ENCODE measurements at regions not wholly inside any gene's neighbourhood (a gene's known extent, or its start where the extent isn't known, plus 50 kb on each side); places are given as distances from the start of the nearest gene placed in this dataset.

DNA sequence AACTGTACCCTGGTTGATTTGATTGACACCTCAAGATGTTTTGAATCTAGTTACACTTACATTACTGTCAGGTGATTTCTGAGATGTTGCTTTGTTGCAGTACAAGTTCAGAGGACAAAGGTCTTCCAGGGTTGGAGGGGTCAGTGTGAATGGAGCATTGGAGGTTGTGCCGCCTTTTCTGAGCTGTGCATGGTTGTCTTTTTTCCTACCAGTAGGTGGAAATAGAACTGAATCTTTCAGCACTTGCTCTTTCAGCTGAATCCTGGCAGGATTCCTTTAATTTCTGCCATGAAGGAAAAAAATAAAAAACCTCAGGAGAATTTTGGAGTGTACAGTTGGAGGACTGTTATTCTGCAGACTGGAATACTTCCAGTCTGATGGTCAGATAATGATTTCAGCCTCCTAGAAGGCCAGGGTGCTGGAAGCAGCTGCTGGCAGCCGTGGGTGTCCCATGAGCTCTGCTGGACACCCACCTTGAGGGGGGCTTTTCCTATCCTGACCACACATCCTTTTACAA, 82.7 kb downstream of the PLCE1 start (continued):
- TF ChIP-seq ZNF335 (CRISPR knock-in tag; IDR thresholded peaks at IDR 0.05): no peak
- no peak for TF ChIP-seq RXRB (CRISPR knock-in tag; IDR thresholded peaks at IDR 0.05; ENCODE audit: borderline replicate concordance)
- TF ChIP-seq ZNF740 (CRISPR knock-in tag; IDR thresholded peaks at IDR 0.05): no peak

DNA sequence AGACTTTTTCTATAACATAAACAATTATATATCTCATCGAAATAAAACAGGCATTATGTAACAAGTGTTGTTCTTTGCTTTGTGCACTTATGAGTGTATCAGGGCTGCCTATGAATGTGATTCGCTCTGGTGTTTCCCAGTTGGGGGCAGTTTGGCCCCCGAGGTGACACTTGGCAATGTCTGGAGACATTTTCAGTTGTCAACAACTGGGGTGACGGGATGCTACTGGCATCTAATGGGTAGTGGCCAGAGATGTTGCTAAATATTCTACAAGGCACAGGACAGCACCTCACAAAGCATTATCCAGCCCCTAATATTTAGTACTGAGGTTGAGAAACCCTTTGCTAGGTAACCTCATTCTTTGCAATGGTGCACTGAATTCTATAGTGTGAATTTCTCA, 83.3 kb downstream of the PLCE1 start:
- BruUV-seq (replicated peaks): no TSS peak
- Histone ChIP-seq H3K4me1 (ENCODE audit: insufficient read depth, low read length) (peaks cover 11% of the 10 kb centered on the region), H3K9ac (ENCODE audit: insufficient read depth, low read depth, low read length) (no peak overlapping the region), H2AFZ (ENCODE audit: low read length) (no peak overlapping the region), H3K9me3 (ENCODE audit: low read length) (peaks cover 9% of the 10 kb centered on the region; the same call in 1 of the 2 replicates), H3K4me3 (replicated peaks in 1 of 3; ENCODE audit: insufficient read depth in 1 of 3, low read depth in 2 of 3, low read length in 3 of 3) (no peak overlapping the region), H3K36me3 (replicated peaks in 1 of 2; ENCODE audit: control insufficient read depth in 1 of 2, insufficient read depth in 2 of 2, low read length in 2 of 2) (no peaks in the 10 kb centered on the region), H3K4me2 (ENCODE audit: low read depth, low read length) (no peak overlapping the region), H4K20me1 (ENCODE audit: insufficient read depth, low read length) (no peaks in the 10 kb centered on the region), H3K79me2 (ENCODE audit: insufficient read depth, low read length) (no peaks in the 10 kb centered on the region), H3K27me3 (ENCODE audit: control insufficient read depth in 1 of 2, insufficient read depth in 2 of 2, low read length in 2 of 2) (no peaks in the 10 kb centered on the region), H3K27ac (ENCODE audit: extremely low read length, insufficient read depth, low read length) (no peak overlapping the region)
- FAIRE-seq (no peak), ATAC-seq (no peak), DNase-seq (ENCODE audit: low spot score) (no peak)
- intact Hi-C loops (cut with micrococcal nuclease; ENCODE audit: unreplicated experiment): loop anchor here (2.0 kb wide), 1 partner anchor 244 kb away; no protein-coding TSS in a partner anchor
- in situ Hi-C loops (cut with HindIII; ENCODE audit: extremely low pct_ligation_motif_present, low pct_unique_long_range_greater_than_20kb): no loop called here
- CTCF ChIA-PET (ENCODE audit: low intra/inter-chr PET ratio, low total read pairs): no interaction called here
- WGBS (ENCODE audit: low lambda C conversion rate): 68% methylated on average over 3 of the region's 4 CpGs
- POLR2A ChIA-PET: no interaction called here
- TF ChIP-seq, protein P1, sequence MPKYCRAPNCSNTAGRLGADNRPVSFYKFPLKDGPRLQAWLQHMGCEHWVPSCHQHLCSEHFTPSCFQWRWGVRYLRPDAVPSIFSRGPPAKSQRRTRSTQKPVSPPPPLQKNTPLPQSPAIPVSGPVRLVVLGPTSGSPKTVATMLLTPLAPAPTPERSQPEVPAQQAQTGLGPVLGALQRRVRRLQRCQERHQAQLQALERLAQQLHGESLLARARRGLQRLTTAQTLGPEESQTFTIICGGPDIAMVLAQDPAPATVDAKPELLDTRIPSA (CRISPR knock-in tag; IDR thresholded peaks at IDR 0.05; ENCODE audit: borderline replicate concordance): no peak
- TF ChIP-seq ZBTB14 (CRISPR knock-in tag; IDR thresholded peaks at IDR 0.05) (no peak), CHD2 (IDR thresholded peaks at IDR 0.05; ENCODE audit: low read depth, low read length) (no peak), ZNF142 (CRISPR knock-in tag; IDR thresholded peaks at IDR 0.05) (no peak)
